Type B pancreatic cell (in vitro differentiated cells): ENCODE measurements at regions not wholly inside any gene's neighbourhood (a gene's known extent, or its start where the extent isn't known, plus 50 kb on each side); places are given as distances from the start of the nearest gene placed in this dataset.

Experiments used
- DNase-seq: peaks from one replicate; pipeline ENCODE4 v3.0.0; 2021; ENCODE audit warnings: mixed read lengths; ENCODE audit not compliant: unreplicated experiment; ENCODE audit errors: extremely low spot score
- H3K27ac Mint-ChIP-seq: 2 replicates; pipeline ENCODE4 v1.8.0; 2021; ENCODE audit warnings: mild to moderate bottlenecking, mixed read lengths
- H3K27me3 Mint-ChIP-seq: 2 replicates; pipeline ENCODE4 v1.8.0; 2021; ENCODE audit warnings: mixed read lengths
- H3K36me3 Mint-ChIP-seq: 2 replicates; pipeline ENCODE4 v1.8.0; 2021; ENCODE audit warnings: mixed read lengths
- H3K4me1 Mint-ChIP-seq: one replicate; pipeline ENCODE4 v1.8.0; 2021; ENCODE audit warnings: mixed read lengths; ENCODE audit not compliant: unreplicated experiment
- H3K4me3 Mint-ChIP-seq: 2 replicates; pipeline ENCODE4 v1.8.0; 2021; ENCODE audit warnings: mild to moderate bottlenecking, mixed read lengths
- H3K9me3 Mint-ChIP-seq: 2 replicates; pipeline ENCODE4 v1.8.0; 2021; ENCODE audit warnings: mixed read lengths
- TF ChIP-seq, protein P1 (sequence below): fragments of 200-600 bp; sonication (generic); conservative IDR thresholded peaks from 2 replicates; pipeline ENCODE4 v1.5.0; 2021; ENCODE audit warnings: antibody characterized with exemption, mild to moderate bottlenecking

DNA sequence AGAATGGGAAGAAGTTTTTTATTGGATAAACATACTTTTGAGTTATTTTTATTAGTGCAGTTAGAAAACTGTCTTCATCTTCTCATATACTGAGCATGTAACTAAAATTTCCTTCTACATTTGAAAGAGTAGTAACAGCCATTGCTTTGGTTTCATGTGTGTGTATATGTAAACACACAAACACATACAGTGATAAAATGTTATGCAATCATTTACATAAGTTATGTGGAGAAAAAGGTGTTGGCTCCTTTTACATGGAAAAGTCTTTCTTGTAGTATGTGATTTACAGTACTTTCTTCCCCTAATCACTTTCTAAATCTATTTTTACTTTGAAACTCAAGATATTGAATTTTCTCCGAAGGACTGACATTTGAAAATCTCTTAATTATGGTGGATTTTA, 194.3 kb upstream of the PACRGL start:
- H3K27me3 Mint-ChIP-seq, result no peaks in the 10 kb centered on the region
- TF ChIP-seq, protein P1, sequence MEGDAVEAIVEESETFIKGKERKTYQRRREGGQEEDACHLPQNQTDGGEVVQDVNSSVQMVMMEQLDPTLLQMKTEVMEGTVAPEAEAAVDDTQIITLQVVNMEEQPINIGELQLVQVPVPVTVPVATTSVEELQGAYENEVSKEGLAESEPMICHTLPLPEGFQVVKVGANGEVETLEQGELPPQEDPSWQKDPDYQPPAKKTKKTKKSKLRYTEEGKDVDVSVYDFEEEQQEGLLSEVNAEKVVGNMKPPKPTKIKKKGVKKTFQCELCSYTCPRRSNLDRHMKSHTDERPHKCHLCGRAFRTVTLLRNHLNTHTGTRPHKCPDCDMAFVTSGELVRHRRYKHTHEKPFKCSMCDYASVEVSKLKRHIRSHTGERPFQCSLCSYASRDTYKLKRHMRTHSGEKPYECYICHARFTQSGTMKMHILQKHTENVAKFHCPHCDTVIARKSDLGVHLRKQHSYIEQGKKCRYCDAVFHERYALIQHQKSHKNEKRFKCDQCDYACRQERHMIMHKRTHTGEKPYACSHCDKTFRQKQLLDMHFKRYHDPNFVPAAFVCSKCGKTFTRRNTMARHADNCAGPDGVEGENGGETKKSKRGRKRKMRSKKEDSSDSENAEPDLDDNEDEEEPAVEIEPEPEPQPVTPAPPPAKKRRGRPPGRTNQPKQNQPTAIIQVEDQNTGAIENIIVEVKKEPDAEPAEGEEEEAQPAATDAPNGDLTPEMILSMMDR, result no peak

DNA sequence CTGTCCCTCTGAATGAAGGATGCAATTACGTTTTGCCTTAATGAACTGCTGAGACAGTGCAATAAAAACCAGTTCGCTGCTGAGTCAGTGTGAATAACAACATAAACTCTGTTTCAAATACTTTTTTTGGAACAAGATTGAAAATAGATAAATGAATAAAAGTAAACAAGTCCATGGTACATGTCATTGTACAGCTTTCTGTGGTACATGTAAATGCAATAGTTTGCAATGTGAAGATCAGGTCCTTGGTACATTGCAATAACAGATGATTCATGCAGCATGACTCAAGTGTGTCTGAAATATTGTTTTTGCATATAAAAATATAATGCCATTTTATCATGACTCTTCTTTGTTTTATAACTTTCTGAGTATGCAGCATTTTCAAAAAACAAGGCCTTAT, 193.4 kb upstream of the PACRGL start:
- Mint-ChIP-seq H3K4me1 (no peaks in the 10 kb centered on the region), H3K27me3 (no peaks in the 10 kb centered on the region), H3K9me3 (no peaks in the 10 kb centered on the region), H3K27ac (no peak overlapping the region), H3K4me3 (no peak overlapping the region), H3K36me3 (no peaks in the 10 kb centered on the region)
- DNase-seq, result no peak
- TF ChIP-seq, protein P1, result no peak

More for the DNA sequence above, 194.3 kb upstream of the PACRGL start:
- DNase-seq, result no peak
- H3K9me3 Mint-ChIP-seq, result no peaks in the 10 kb centered on the region
- H3K4me3 Mint-ChIP-seq, result no peak overlapping the region
- no peak overlapping the region for H3K27ac Mint-ChIP-seq
- H3K36me3 Mint-ChIP-seq, result no peaks in the 10 kb centered on the region
- H3K4me1 Mint-ChIP-seq, result no peaks in the 10 kb centered on the region

DNA sequence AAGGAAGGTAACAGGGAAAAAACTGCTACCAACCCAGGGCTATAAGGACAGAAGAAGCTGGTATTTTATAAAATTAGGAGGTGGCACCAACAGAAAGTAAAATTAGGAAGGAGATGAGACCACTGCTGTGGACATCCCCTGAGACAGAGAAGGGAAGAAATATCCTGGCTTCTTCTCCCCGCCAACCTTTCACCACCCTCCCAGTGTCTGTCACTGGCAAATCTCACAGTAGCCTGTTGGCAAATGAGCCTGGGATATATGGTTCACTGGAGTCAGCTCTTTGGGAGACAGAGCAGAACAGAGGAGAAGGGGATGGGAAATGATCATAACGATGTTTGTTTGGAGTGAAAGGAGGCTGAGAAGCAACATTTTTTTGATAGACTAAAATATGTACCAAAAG, 190.9 kb upstream of the PACRGL start:
- no peaks in the 10 kb centered on the region for H3K9me3 Mint-ChIP-seq
- H3K27me3 Mint-ChIP-seq, result no peaks in the 10 kb centered on the region
- TF ChIP-seq, protein P1, result no peak
- no peaks in the 10 kb centered on the region for H3K36me3 Mint-ChIP-seq
- no peak overlapping the region for H3K4me3 Mint-ChIP-seq
- H3K4me1 Mint-ChIP-seq, result no peaks in the 10 kb centered on the region
- no peak overlapping the region for H3K27ac Mint-ChIP-seq
- no peak for DNase-seq

DNA sequence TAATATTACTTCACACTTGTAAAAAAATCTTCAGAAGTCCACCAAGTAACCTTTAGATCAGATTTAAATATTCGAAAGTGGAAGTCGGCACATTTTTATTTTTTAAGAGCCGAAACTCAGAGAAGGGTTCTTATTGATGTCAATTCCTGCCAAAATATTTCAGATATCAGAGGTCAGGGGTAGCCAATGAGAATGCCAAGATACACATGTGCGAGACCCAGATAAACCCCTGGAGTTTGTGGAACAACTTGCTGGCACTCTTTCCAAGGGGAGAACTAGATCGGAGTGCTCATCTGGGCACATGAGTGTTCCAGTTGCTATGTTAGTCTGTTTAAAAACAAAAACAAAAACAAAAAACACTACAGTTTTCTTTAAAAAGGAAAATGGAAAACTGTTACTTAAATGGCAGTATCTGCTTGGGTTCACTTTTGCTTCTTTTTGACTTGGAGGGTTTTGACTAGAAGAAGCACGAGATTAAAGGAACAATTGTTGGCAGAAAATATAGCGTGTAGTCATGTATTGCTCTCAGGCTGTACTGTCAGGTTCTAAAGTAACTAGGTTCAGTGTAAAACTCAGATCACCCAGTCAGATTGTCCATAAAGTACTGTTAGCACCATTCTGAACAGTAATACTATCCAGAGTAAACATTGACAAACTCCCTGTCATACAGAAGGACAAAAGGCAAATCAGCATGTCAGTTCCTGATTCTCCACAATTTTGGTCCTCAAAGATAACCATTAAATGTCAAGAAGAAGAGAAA, 188.0 kb upstream of the PACRGL start:
- DNase-seq, result no peak
- Mint-ChIP-seq H3K4me3 (no peak overlapping the region), H3K9me3 (no peaks in the 10 kb centered on the region), H3K27ac (no peak overlapping the region), H3K4me1 (no peaks in the 10 kb centered on the region), H3K36me3 (no peaks in the 10 kb centered on the region), H3K27me3 (no peaks in the 10 kb centered on the region)
- TF ChIP-seq, protein P1, result no peak

DNA sequence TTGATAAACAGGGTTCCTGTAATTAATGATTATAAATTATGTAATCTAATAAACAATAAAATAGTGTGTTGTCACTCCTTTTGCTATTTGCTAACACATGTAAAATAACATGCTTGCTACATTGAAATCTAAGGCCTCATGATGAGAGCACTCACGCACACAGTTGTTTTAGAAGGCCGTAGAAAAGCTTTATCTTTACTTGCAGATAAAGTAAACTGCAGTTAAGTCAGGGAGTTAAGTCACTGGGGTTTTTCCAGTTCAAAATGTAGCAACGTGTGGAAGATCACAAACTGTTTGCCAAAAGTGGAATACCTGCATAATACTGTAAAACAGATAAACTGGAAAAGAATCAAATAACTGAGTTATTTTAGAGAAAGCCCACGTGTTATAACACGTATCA, 187.3 kb upstream of the PACRGL start:
- no peaks in the 10 kb centered on the region for H3K4me1 Mint-ChIP-seq
- no peaks in the 10 kb centered on the region for H3K9me3 Mint-ChIP-seq
- no peak overlapping the region for H3K27ac Mint-ChIP-seq
- H3K27me3 Mint-ChIP-seq, result no peaks in the 10 kb centered on the region
- TF ChIP-seq, protein P1, result no peak
- no peak overlapping the region for H3K4me3 Mint-ChIP-seq
- DNase-seq, result no peak
- no peaks in the 10 kb centered on the region for H3K36me3 Mint-ChIP-seq

DNA sequence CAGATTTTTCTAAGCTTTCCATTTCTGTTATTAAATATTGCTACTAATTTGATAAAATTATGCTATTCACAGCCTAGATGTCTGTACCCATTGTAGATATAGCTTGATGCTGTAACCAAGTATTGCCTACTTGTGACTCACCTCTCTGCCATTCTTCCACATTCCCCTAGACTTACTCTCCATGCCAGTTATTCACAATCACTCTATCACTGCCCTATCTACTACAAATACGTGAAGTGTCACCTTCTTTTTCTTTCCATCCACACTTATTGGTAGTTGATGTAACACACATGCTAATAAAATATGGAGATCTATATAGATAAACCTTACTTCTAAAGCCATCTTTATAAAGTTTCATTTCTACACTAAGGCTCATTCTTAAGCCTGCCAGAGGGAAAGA, 179.4 kb upstream of the PACRGL start:
- peaks cover 10% of the 10 kb centered on the region for H3K36me3 Mint-ChIP-seq
- H3K27me3 Mint-ChIP-seq, result no peaks in the 10 kb centered on the region
- no peak for DNase-seq
- H3K4me3 Mint-ChIP-seq, result no peak overlapping the region
- H3K4me1 Mint-ChIP-seq, result no peaks in the 10 kb centered on the region
- H3K9me3 Mint-ChIP-seq, result no peaks in the 10 kb centered on the region
- TF ChIP-seq, protein P1, result no peak
- H3K27ac Mint-ChIP-seq, result no peak overlapping the region
